ENCODE measurements at regions not wholly inside any gene's neighbourhood (a gene's known extent, or its start where the extent isn't known, plus 50 kb on each side); places are given as distances from the start of the nearest gene placed in this dataset.
"Not testable (repeated sequence)": the region's sequence is repeated elsewhere in the genome, so short reads cannot be mapped to it uniquely, and the experiment has no call there.

DNA sequence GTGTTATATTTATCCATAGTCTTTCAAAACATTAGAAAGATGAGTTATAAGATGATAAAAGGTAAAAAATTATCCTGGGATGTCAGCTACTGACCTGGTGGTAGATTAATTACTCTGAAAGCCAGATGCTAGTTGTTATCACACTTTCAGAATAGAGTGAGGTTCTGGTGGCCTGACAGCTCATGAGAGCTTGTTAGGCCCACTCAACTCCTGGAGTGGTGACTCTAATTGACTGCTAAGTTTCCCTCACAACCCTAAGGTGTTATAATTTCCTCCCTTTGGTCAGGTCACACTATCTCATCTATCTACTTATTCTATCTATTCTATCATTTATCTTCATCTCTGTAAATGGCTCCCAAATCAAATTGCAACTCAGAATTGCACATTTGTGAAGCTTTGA lies 90.1 kb downstream of the ZNF648 start:
- TF ChIP-seq, protein P1, sequence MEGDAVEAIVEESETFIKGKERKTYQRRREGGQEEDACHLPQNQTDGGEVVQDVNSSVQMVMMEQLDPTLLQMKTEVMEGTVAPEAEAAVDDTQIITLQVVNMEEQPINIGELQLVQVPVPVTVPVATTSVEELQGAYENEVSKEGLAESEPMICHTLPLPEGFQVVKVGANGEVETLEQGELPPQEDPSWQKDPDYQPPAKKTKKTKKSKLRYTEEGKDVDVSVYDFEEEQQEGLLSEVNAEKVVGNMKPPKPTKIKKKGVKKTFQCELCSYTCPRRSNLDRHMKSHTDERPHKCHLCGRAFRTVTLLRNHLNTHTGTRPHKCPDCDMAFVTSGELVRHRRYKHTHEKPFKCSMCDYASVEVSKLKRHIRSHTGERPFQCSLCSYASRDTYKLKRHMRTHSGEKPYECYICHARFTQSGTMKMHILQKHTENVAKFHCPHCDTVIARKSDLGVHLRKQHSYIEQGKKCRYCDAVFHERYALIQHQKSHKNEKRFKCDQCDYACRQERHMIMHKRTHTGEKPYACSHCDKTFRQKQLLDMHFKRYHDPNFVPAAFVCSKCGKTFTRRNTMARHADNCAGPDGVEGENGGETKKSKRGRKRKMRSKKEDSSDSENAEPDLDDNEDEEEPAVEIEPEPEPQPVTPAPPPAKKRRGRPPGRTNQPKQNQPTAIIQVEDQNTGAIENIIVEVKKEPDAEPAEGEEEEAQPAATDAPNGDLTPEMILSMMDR (IDR thresholded peaks at IDR 0.05) = no peak
- no peak overlapping the region for H3K4me3 Mint-ChIP-seq (ENCODE audit: unreplicated experiment)
- no peaks in the 10 kb centered on the region for H3K36me3 Mint-ChIP-seq (ENCODE audit: low read depth)
- no peaks in the 10 kb centered on the region for H3K27me3 Mint-ChIP-seq (ENCODE audit: low read depth)
- H3K27ac Mint-ChIP-seq (ENCODE audit: unreplicated experiment) = no peak overlapping the region
- no peaks in the 10 kb centered on the region for H3K4me1 Mint-ChIP-seq (ENCODE audit: low read depth)
- peaks cover 13% of the 10 kb centered on the region for H3K9me3 Mint-ChIP-seq (ENCODE audit: low read depth)
- no peak for DNase-seq (ENCODE audit: low spot score)

GRCh38 chr1:181969902-181970301 lies 91.6 kb downstream of the ZNF648 start:
- no peaks in the 10 kb centered on the region for H3K36me3 Mint-ChIP-seq (ENCODE audit: low read depth)
- TF ChIP-seq, protein P1 (IDR thresholded peaks at IDR 0.05) = no peak
- no peak overlapping the region for H3K27ac Mint-ChIP-seq (ENCODE audit: unreplicated experiment)
- no peak for DNase-seq (ENCODE audit: low spot score)
- H3K4me3 Mint-ChIP-seq (ENCODE audit: unreplicated experiment) = no peak overlapping the region
- no peaks in the 10 kb centered on the region for H3K4me1 Mint-ChIP-seq (ENCODE audit: low read depth)
- no peaks in the 10 kb centered on the region for H3K27me3 Mint-ChIP-seq (ENCODE audit: low read depth)
- peaks cover 4% of the 10 kb centered on the region for H3K9me3 Mint-ChIP-seq (ENCODE audit: low read depth)

GRCh38 chr1:181954696-181955095 lies 106.8 kb downstream of the ZNF648 start:
- not testable (repeated sequence) for DNase-seq (ENCODE audit: low spot score); H3K27me3 Mint-ChIP-seq (ENCODE audit: low read depth); H3K36me3 Mint-ChIP-seq (ENCODE audit: low read depth); H3K4me3 Mint-ChIP-seq (ENCODE audit: unreplicated experiment); H3K4me1 Mint-ChIP-seq (ENCODE audit: low read depth); H3K27ac Mint-ChIP-seq (ENCODE audit: unreplicated experiment)
- H3K9me3 Mint-ChIP-seq (ENCODE audit: low read depth) = peaks cover 36% of the 10 kb centered on the region

DNA sequence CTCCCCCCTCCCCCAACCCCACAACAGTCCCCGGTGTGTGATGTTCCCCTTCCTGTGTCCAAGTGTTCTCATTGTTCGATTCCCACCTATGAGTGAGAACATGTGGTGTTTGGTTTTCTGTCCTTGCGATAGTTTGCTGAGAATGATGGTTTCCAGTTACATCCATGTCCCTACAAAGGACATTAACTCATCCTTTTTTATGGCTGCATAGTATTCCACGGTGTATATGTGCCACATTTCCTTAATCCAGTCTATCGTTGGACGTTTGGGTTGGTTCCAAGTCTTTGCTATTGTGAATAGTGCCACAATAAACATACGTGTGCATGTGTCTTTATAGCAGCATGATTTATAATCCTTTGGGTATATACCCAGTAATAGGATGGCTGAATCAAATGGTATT lies 107.3 kb downstream of the ZNF648 start:
- H3K4me1 Mint-ChIP-seq (ENCODE audit: low read depth); H3K27ac Mint-ChIP-seq (ENCODE audit: unreplicated experiment); DNase-seq (ENCODE audit: low spot score); H3K36me3 Mint-ChIP-seq (ENCODE audit: low read depth); H3K27me3 Mint-ChIP-seq (ENCODE audit: low read depth); H3K4me3 Mint-ChIP-seq (ENCODE audit: unreplicated experiment): not testable (repeated sequence)
- H3K9me3 Mint-ChIP-seq (ENCODE audit: low read depth) = peaks cover 31% of the 10 kb centered on the region

GRCh38 chr1:181953596-181953995 lies 107.9 kb downstream of the ZNF648 start:
- no peaks in the 10 kb centered on the region for H3K4me1 Mint-ChIP-seq (ENCODE audit: low read depth)
- no peak for DNase-seq (ENCODE audit: low spot score)
- peaks cover 25% of the 10 kb centered on the region for H3K9me3 Mint-ChIP-seq (ENCODE audit: low read depth)
- H3K27ac Mint-ChIP-seq (ENCODE audit: unreplicated experiment) = no peak overlapping the region
- peaks cover 4% of the 10 kb centered on the region for H3K27me3 Mint-ChIP-seq (ENCODE audit: low read depth)
- no peaks in the 10 kb centered on the region for H3K36me3 Mint-ChIP-seq (ENCODE audit: low read depth)
- TF ChIP-seq, protein P1 (IDR thresholded peaks at IDR 0.05) = no peak
- no peak overlapping the region for H3K4me3 Mint-ChIP-seq (ENCODE audit: unreplicated experiment)

DNA sequence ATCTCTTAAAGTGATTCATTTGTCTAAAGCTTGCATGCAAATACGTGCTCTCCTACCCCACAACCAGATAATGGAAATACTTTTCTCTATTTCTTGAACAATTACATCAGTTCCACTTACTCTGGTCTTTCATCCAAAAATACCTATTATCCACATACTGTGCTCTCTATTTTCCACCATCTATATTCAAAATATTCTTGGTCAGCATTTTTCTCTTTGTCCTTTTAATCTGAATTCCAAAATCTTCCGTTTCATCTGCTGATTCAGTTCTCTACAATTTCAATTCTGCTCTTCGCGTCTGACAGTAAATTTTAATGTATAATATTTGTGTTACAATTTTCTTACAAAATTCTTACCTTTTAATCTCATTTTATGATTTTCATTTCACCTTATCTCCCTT lies 110.3 kb downstream of the ZNF648 start:
- no peak for DNase-seq (ENCODE audit: low spot score)
- Mint-ChIP-seq H3K4me1 (ENCODE audit: low read depth) (no peaks in the 10 kb centered on the region), H3K36me3 (ENCODE audit: low read depth) (no peaks in the 10 kb centered on the region), H3K4me3 (ENCODE audit: unreplicated experiment) (no peak overlapping the region), H3K27me3 (ENCODE audit: low read depth) (peaks cover 4% of the 10 kb centered on the region), H3K27ac (ENCODE audit: unreplicated experiment) (no peak overlapping the region), H3K9me3 (ENCODE audit: low read depth) (peaks cover 8% of the 10 kb centered on the region)
- TF ChIP-seq, protein P1 (IDR thresholded peaks at IDR 0.05) = no peak

All from chondrocyte (in vitro differentiated cells).